ENCODE measurements at regions not wholly inside any gene's neighbourhood (a gene's known extent, or its start where the extent isn't known, plus 50 kb on each side); places are given as distances from the start of the nearest gene placed in this dataset.

DNA sequence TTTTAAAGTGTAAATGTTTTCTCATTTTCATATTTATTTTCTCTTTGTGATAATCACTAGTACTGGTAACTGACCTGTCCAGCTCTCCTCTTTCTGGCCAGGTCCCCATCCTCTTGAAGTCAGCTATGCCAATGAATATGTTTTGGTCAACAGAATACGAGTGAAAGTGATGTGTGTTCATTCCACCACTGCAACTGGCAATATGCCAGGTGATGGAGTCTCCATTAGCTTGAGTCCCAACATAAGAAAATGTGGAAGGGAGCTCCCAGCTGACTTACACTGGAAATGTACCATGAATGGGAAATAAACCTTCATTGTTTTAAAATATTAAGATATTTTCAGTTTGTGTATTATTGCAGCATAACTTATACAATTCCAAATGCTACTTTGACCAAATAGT is 75.8 kb downstream of the CCDC34 start:
- DNase-seq = no peak

DNA sequence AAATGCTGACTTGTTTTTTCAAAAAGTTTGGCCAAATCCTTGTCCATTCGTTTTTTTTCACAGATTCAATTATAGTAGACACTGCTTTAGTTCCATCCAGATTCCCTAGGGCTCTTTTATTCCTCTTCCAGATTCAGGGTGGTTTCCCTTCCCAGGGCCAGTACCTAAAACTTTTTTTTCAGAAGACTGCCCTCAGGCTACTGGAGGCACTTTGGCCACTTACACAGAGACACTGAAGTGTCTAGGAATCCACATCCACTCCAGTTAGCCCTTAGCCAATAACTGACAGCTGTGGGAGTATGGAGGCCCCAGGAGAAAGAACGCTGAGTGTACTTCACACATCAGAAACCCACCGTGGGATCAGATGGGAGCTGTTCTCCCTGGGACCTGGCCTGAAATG is 77.3 kb downstream of the CCDC34 start:
- DNase-seq = no peak

DNA sequence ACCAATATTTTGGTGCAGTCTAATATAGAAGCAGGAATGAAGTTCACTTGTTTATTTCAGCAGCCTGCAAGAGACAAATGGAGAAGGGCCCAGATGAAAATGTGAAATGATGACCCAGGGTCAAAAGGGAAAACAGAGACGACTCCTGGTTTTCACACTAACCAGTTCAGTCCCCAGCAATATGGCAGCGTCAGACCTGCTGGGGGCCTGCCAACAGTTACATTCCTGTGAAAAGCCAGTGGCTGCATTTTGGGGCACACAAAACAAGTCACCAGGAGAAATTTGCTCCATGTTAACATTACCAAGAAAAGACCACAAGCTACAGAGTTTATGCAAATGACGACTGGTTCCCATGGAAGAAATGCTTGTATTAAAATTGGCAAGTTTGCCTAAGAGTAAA is 80.2 kb downstream of the CCDC34 start:
- no peak for DNase-seq

GRCh38 chr11:27281740-27282590 is 81.0 kb downstream of the CCDC34 start:
- DNase-seq = no peak

- no peak for DNase-seq
Observed at GRCh38 chr11:27281276-27281675, 81.7 kb downstream of the CCDC34 start.

DNA sequence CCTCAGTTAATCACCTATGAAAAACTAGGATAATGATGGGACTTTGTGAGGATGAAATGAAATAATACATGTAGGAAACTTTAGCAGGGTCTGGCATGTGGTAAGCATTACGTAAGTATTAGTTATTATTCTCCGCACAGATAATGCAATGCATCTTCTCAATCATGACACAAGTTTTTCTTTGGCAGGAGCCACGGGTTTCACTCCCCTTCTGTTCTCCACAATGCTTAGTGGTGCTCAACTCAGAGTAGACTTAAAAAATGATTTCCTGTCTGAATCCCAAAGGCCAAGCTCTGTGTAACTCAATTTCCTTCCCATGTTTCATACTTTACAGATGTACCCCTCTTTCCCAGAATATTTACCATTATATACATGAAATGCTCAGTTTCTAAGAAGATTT is 82.9 kb downstream of the CCDC34 start:
- DNase-seq = no peak

GRCh38 chr11:27279460-27279859 is 83.6 kb downstream of the CCDC34 start:
- DNase-seq = no peak

- no peak for DNase-seq
Observed at GRCh38 chr11:27277843-27278242, 85.2 kb downstream of the CCDC34 start.

- DNase-seq = no peak
Observed at GRCh38 chr11:27276141-27276540, 86.9 kb downstream of the CCDC34 start.

- DNase-seq = no peak
Observed at GRCh38 chr11:27274854-27275395, 88.1 kb downstream of the CCDC34 start.

DNA sequence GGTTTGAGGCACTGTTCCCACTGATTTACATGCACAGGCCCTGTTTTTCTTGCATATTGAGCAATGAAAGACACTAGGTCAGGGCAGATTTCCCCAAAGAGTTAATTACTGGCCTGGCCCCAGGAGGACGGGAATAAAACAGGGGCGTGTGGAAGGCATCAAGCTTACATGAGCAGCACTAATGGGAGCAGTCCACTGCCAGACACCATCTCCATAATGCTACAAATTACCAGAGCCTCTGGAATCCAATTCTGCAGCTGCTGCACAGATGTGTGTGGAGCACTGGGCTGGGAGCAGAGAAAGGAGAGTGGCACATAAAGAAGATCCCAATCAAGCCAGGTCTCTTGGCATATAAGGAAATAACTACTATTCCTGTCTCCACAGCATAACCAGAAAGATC is 96.9 kb downstream of the CCDC34 start:
- DNase-seq = no peak

DNA sequence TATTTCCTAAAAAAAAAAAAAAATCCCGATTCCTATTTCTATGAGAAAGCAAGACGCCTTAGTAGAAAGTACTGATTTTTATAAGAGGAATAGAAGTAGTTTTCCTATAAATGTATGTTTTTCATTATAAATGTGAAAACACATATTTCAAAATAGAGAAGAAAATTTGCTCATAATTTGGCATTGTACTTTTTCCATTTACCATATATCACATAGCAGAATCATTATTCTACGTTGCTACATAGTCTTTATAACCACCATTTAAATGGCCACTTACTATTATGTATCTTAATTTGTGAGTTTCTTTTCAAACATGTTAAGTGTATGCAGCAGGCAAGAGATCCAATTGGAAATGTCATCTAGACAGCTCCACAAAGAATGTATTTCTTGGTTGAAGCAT is 99.0 kb downstream of the CCDC34 start:
- DNase-seq = no peak

DNA sequence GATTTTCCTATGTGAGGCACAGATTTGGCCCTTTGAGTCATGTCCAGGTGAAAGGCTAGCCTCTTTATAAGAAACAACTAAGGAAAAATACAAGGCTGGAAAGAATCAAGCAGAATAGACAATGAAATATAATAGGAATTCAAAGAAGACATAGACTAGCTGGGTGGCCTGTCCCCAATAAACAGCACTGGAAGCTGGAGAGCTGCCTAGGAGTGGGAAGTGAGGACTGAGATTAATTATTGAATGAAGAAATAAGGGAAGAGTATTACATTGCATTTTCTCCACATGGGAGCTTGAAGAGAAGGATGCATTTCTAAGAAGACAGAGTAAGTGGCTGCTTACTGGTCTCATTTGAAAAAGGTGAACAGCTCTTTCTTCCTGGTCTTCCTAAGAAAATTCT is 100.0 kb downstream of the CCDC34 start:
- DNase-seq = no peak

DNA sequence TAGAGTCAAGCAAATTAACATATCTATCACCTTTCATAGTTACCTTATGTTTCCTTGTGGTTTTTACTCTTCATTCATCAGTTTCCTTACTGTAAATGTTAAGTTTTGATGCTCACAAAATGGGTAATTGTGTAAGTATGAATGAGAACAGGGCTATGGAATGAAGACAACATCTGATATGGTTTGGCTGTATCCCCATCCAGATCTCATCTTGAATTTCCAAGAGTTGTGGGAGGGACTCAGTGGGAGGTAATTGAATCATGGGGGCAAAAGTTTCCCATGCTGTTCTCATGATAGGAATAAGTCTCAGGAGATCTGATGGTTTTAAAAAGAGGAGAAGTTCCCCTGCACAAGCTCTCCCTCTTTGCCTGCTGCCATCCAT is 107.6 kb downstream of the CCDC34 start:
- DNase-seq = no peak

DNA sequence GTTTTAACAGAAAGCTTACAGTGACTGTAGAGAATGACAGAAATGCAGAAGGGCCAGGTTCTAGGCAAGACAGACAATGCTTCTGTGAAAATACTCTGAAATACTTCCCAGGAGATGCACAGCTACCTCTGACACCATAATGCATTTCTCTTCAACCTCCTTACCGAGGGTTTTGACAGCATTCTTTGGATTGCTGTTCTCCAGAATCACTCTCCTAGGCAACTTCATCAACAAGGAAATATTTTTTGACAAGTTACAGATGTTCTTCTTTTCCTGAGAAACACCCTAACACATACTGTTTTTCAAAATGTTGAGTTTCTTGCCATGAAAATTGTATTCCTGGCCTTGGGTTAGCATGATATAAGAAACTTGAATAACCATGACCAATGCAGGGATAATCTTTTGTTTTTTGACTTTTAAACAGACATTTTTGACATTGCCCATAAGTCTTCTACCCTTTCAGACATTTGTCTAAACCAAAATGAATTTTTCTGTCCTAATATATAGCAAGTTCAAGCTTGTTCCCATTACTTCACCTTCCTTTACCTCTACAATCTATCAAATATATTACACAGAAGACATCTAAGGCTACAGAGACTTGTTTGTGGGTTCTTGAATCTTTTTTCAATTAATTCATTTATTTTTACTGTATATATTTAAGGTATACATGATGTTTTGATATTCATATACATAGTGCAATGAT is 108.1 kb downstream of the CCDC34 start:
- no peak for DNase-seq

GRCh38 chr11:27253224-27253623 is 109.8 kb downstream of the CCDC34 start:
- DNase-seq = no peak

- DNase-seq = no peak
Observed at GRCh38 chr11:27250867-27251665, 111.9 kb downstream of the CCDC34 start.

- DNase-seq = no peak
Observed at GRCh38 chr11:27248576-27249509, 114.2 kb downstream of the CCDC34 start.

DNA sequence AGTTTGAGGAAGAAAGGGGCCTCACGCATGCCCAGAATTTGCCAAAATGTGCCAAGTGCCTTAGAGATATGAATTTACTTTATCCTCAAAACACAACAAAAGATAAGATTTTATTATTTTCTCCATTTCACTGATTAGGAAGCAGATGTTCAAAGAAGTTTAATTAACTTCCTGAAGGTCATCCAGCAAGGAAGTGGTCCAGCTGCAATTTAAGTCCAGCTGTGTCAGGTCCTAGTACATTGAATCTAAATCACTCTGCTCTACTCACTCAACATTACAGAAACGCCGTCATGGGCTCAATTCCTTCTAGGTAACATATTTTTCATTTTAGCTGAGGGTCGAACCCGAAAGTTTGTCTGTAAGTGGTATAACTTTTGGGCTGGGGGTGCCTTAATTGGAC is 115.4 kb downstream of the CCDC34 start:
- no peak for DNase-seq

DNA sequence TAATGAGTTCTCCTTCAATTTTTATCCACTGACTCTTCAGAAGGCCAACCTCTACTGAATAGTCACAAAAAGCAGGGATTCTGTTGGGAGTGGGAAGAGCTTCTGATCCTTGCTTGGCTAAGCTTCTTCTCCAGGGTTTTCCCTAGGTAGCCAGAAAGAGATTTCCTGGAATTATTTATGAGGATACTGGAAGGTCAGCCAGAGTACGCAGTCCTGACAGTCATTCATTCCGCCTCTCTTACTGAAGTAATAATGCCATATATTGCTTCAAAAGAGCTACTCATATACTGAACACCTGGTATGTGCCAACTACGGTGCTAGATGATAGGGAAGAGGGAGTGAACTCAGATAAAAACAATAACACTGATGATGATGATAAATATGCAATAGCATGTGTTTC is 116.1 kb downstream of the CCDC34 start:
- no peak for DNase-seq

GRCh38 chr11:27244900-27245299 is 118.1 kb downstream of the CCDC34 start:
- no peak for DNase-seq

DNA sequence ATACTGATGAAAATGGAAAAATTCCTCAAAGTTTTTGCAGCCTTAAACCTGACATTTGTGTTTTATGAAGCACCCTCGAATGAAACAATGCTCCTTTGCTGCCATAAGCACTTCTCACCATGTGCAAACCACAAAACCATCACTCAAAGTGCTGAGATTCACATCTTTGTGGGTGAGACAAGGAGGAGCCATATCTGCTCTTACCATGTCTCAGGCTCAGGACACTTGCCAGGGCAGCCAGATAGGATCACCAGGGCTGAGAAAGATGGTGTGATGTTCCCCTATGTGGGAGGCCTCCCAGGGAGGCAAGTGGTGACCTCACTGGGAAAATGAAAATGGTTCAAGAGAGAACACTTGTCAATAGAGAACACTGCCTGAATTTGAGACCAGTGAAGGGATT is 120.4 kb downstream of the CCDC34 start:
- no peak for DNase-seq

All from T1000 (cell line).